HL-60 (cell line): ENCODE measurements at regions not wholly inside any gene's neighbourhood (a gene's known extent, or its start where the extent isn't known, plus 50 kb on each side); places are given as distances from the start of the nearest gene placed in this dataset.

Source experiments
- DNase-seq, 2 experiments: peaks; one replicate each; pipeline ENCODE4 v3.0.0-alpha.2; 2010 to 2020; ENCODE audit warnings: low read depth in 1 of 2, low spot score in 1 of 2
- H3K27ac ChIP-seq: fragments of 250-450 bp; sonication (Bioruptor Pico); replicated peaks from 2 replicates; pipeline ENCODE4 v1.5.1; 2020; ENCODE audit warnings: mild to moderate bottlenecking, moderate library complexity
- H3K27me3 ChIP-seq: fragments of 250-450 bp; sonication (Bioruptor Pico); 2 replicates; pipeline ENCODE4 v1.5.1; 2021; ENCODE audit warnings: mild to moderate bottlenecking, moderate library complexity; ENCODE audit not compliant: insufficient read depth, poor library complexity, severe bottlenecking
- H3K4me3 ChIP-seq: replicated peaks from 2 replicates; pipeline ENCODE4 v1.5.1; 2011; ENCODE audit warnings: mild to moderate bottlenecking, control low read depth, low read length; ENCODE audit not compliant: insufficient read depth
- CTCF ChIP-seq: IDR thresholded peaks from one replicate; pipeline ENCODE4 v1.5.1; 2011; ENCODE audit warnings: low read length, control low read depth, inconsistent platforms; ENCODE audit not compliant: insufficient read depth
- GABPA ChIP-seq: IDR thresholded peaks from 2 replicates; pipeline ENCODE4 v1.6.1; 2012; ENCODE audit warnings: low read depth
- POLR2AphosphoS5 ChIP-seq: IDR thresholded peaks from 2 replicates; pipeline ENCODE4 v1.6.1; 2012; ENCODE audit warnings: low read depth
- REST ChIP-seq: IDR thresholded peaks from 2 replicates; pipeline ENCODE4 v1.6.1; 2012; ENCODE audit warnings: low read depth; ENCODE audit not compliant: insufficient replicate concordance
- SPI1 ChIP-seq: IDR thresholded peaks from 2 replicates; pipeline ENCODE4 v1.6.1; 2012; ENCODE audit warnings: low read depth, mild to moderate bottlenecking, borderline replicate concordance

GRCh38 chr9:82334286-82334685 is 345.7 kb downstream of the SPATA31D1 start:
- no peak overlapping the region for H3K4me3 ChIP-seq
- H3K27ac ChIP-seq: no peak overlapping the region
- TF ChIP-seq REST (no peak), CTCF (no peak), POLR2AphosphoS5 (no peak), SPI1 (no peak), GABPA (no peak)
- H3K27me3 ChIP-seq: no peaks in the 10 kb centered on the region
- no peak for DNase-seq

GRCh38 chr9:82337351-82337750 is 348.8 kb downstream of the SPATA31D1 start:
- no peak for DNase-seq
- H3K27ac ChIP-seq: no peak overlapping the region
- H3K4me3 ChIP-seq: no peak overlapping the region
- no peak for TF ChIP-seq CTCF
- H3K27me3 ChIP-seq: no peaks in the 10 kb centered on the region

- H3K4me3 ChIP-seq: no peak overlapping the region
- no peak for TF ChIP-seq SPI1
- TF ChIP-seq POLR2AphosphoS5: no peak
- TF ChIP-seq CTCF: no peak
- TF ChIP-seq GABPA: no peak
- no peak for TF ChIP-seq REST
- no peak for DNase-seq
- H3K27me3 ChIP-seq: no peaks in the 10 kb centered on the region
- no peak overlapping the region for H3K27ac ChIP-seq
These were observed 353.5 kb downstream of the SPATA31D1 start for GRCh38 chr9:82342046-82342445.

GRCh38 chr9:82346040-82346439 is 357.5 kb downstream of the SPATA31D1 start:
- no peaks in the 10 kb centered on the region for H3K27me3 ChIP-seq
- DNase-seq: no peak
- H3K4me3 ChIP-seq: no peak overlapping the region
- no peak overlapping the region for H3K27ac ChIP-seq
- TF ChIP-seq POLR2AphosphoS5 (no peak), REST (no peak), CTCF (no peak), GABPA (no peak), SPI1 (no peak)
